NCI-H82 (cell line): ENCODE measurements at regions not wholly inside any gene's neighbourhood (a gene's known extent, or its start where the extent isn't known, plus 50 kb on each side); places are given as distances from the start of the nearest gene placed in this dataset.

Source experiments
- DNase-seq: peaks from one replicate; lab custom pipeline; 2025; lab: John Stamatoyannopoulos, UW

DNA sequence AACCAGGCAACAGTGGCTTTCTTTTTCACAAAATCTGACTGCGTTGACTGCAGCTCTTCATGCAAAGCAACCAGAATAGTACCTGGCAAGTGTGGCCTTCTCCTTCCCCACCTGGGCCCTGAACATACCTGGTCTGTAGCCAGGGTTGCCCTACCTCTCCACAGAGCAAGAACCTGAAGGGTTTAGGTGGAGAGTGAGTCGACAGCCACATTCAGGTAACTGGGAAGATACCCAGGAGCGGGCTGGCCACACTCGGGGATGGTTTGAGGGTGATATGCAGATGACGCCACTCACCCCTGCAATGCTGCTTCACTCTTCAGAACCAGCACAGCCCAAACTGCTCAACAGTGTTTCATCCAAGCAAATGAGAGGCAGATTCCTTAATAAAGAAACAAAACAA is 117.3 kb downstream of the TTC32 start:
- no peak for DNase-seq

DNA sequence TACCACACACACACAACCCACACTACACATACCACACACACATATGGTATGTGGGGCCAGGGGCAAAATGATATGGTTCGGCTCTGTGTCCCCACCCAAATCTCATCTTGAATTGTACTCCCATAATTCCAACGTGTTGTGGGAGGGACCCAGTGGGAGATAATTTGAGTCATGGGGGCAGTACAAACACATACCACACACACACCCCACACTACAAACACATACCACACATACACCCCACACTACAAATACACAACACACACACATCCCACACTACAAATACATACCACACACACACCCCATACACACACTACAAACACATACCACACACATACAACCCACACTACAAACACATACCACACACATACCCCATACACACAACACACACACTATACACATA is 117.8 kb downstream of the TTC32 start:
- no peak for DNase-seq

DNA sequence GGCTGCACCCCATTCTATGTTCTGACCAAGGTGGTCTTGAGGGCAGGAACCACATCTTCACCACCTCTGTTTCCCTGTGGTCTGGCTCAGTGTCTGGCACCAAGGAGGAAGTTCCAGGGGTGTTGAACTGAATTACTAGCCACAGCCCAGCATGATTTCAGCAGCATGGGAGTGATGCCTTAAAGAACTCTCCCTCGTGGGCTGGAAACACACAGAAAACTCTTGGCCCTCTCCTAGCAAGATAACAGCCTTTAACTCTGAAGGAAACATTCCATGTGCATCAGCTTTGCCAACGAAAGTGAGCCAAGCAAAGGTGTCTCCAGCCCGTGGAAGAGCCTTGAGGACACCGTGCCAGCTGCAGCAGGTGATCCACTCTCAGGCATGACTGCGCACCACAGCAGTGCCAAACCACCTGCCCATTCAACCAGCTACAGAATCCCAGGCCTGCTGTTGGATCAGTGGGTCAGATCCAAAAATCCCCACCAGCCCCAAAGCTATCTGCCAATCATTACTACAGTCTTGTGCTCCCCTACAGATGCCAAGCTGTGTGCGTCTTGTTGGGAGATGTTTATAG is 124.8 kb downstream of the TTC32 start:
- DNase-seq, result no peak

GRCh38 chr2:19775838-19776237 is 125.9 kb downstream of the TTC32 start:
- no peak for DNase-seq

DNA sequence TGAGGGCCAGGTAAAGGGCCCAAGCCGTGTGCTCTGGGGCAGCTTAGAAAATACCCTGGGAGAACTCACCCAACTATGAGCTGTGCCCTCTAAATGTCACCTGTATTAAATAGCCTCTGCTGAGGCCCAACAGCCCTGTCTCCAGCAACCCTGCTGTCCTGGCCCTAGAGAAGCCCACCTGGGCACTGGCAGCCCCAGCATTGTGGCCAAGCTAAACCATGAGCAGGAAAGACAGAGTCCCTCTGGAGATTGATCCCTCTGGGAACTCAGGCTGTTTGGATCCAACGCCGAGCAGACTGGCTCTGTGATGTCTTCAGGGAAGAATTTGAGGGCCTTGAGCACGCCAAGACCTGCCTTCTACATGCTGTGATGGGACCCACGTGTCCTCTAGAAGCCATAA is 126.5 kb downstream of the TTC32 start:
- no peak for DNase-seq

DNA sequence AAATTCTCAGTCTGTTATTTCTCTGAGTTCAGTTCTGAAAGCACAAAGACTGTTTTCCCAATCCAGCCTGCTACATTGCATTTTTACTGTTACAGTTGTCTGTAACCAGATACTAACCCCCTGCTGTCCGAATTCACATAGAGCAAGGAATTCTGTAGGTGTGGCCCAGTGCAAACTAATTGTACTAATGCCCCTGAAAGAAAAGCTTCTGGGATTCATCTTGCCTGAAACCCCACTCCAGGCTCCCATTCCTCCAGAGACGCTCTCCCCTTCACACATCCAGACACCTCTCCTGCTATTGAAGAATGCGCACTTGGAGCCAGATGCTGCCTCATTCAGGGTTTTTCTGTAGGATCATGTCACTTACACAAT is 127.0 kb downstream of the TTC32 start:
- DNase-seq, result peak; percentile 12

GRCh38 chr2:19772981-19773380 is 128.8 kb downstream of the TTC32 start:
- DNase-seq, result no peak

DNA sequence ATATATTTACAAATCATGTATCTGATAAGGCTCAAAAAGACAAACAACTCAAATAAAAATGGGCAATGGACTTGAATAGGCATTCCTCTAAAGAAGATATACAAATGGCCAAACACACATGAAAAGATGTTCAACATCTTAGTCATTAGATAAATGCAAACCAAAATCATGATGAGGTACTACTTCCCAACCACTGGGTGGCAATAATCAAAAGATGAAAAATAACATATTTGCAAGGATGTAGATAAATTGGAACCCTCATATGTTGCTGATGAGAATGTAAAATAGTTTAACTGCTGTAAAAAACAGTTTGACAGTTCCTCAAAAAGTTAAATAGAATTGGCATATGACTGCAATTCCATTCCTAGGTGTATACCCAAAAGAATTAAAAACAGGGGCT is 132.3 kb downstream of the TTC32 start:
- no peak for DNase-seq

- no peak for DNase-seq
Observed at GRCh38 chr2:19767899-19768298, 133.9 kb downstream of the TTC32 start.

- DNase-seq, result no peak
Observed at GRCh38 chr2:19764998-19765397, 136.8 kb downstream of the TTC32 start.

DNA sequence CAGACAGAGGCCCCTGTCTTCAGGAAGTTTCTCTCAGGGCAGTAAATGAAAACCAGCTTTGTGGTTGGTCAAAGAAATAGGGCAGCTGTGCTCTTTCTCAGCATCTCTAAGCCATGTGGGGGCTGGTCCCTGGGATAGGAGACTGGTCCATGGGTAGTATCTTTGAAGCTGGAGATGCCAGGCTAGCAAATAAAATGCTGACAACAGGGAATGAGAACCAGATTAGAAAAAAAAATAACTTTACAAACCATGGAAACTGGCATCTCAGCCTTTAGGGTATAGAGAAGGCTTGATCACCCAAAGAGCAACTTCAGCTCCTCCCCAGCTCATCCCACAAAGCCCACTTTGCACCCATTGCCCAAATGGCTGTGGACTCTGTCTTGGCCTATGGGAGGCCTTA is 138.1 kb downstream of the TTC32 start:
- no peak for DNase-seq

DNA sequence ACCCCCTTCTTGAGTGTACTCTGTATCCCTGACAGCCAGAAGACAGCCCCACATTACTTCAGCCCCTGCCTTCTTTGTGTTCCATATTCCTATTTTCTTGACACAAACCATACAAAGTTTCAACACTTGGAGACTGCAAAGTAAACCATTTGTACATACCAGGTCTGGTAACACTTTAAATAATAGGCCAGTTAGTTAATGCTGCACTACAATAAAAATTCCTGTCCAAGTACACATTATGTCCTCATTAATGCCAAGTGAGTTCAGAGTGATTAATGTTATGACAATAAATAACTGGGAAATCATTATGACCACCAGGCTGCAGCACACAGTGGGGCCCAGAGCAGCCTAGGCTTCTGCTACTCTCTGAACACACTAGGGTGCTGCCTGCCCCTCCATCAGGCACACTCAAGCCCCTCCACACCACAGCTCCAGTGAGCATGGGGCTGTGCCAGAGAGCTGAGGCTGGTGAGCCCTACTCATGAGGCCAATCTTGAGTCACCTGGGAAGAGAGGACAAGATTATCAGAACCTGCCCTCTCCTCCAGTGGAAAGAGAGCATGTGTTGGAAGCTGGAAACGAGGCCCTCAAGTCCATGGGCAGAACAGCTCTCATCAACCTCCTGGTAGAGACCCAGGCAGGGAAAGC is 138.7 kb downstream of the TTC32 start:
- DNase-seq, result no peak

- DNase-seq, result no peak
Observed at GRCh38 chr2:19762142-19762541, 139.6 kb downstream of the TTC32 start.

- no peak for DNase-seq
Observed at GRCh38 chr2:19759880-19760279, 141.9 kb downstream of the TTC32 start.

DNA sequence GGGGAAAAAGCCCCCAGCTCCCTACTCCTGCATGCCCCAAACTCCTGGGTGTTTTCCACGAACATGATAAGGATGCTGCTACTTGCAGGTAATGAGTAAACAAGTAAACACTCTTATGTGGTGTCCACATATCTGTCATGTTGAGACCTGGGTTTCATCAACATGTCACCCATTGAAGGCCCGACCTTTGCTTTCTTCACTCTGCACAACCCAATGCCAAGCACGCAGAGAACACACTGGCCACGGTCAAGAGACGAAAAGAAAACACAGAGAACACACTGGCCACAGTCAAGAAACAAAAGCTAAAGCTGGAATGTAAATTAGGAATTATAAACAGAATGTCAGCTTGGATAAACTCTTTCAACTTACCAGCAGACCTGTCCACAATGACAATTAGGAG is 143.1 kb downstream of the TTC32 start:
- DNase-seq, result no peak

DNA sequence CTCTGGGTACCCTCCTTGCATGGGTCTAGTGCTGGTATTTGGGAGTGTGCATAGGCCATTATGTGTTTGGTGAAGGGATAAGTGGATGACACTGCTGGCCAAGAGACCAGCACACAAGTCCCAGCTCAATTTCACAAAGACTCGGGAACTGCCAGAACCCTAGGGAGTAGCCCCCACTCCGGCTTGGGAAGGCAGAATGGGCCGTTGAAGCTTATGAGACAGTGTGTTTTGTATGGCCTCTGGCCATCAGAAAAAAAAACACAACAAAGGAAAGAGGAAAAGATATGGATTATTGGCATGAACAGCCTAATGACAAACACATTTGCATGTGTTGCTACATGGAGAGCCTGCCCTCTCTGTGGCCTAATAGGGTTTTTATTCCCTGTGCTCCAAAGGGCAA is 144.2 kb downstream of the TTC32 start:
- no peak for DNase-seq

GRCh38 chr2:19754907-19755306 is 146.9 kb downstream of the TTC32 start:
- peak; percentile 60 for DNase-seq

DNA sequence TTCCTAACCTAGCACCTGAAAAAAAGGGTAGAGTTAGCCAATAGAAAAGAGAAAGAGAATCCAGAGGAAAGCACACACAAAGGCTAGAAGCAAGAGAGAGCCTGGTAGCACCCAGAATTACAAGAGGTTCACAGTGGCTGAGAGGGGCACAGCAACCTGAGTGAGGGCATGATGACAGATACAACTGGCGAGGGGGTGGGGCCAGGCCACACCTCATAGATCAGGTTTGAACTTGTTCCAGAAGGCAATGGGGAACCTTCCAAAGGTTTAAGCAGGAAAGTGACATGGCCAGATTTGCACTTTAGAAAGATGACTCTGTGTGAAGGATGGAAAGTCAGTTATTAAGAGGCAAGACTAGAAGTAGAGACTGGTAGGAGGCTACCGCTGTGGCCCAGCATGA is 148.0 kb downstream of the TTC32 start:
- DNase-seq, result no peak

GRCh38 chr2:19753314-19753713 is 148.5 kb downstream of the TTC32 start:
- DNase-seq, result no peak

DNA sequence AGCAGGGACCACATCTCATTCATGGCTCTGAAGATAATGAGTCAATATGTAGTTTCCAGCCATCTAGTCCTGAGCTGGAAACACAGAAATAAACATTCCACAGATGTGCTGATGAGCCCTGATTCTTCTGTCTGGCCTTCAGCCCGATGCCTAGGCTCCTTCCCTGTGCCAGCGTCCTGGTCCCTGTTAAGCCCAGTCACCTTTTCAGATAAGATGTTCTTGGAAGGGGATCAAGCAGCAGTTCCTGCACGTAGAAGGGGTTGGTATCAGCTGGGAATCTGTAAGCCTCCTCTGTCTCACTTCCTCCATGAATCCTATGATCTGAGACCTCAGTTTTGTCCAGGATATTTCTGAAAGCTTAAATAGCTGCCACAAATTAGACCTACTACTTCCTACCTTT is 149.3 kb downstream of the TTC32 start:
- DNase-seq, result no peak

DNA sequence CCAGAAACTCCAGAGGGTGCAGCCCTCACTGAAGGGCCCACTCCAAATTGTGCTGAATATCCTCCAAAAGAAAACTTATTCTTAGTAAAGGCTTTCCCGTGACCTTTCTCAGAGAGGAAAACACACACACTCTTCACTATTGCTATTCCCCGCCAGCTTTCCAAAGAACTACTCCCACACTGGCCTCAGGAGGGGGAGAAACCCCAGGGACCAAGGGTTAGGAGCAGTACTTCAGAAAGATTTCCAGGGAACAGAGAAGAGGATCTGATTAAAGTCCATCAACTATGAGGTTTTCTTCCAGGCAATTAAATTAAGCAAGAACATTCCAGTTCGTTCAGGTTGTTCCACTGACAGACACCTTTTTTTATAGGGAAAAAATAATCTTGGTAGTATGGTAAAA is 150.2 kb downstream of the TTC32 start:
- no peak for DNase-seq

DNA sequence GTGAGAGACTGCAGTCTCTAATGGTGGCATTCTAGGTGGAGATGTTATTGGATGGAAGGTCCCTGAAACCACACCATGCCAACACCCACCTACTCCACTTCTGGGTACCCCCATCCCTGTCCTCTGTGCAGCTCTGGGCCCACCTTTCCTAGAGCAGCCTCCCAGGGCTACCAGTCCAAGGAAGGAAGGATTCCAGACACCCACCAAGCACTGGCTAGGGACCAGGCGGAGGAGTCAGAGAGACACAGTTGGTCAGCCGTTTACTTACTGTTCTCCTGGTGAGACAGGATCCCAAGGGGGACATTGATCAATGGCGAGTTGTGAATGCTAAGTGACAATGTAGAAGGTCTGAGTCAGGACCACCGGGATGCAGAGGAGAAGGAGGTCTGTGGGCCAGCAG is 151.6 kb downstream of the TTC32 start:
- no peak for DNase-seq

GRCh38 chr2:19749507-19749836 is 152.3 kb downstream of the TTC32 start:
- no peak for DNase-seq

DNA sequence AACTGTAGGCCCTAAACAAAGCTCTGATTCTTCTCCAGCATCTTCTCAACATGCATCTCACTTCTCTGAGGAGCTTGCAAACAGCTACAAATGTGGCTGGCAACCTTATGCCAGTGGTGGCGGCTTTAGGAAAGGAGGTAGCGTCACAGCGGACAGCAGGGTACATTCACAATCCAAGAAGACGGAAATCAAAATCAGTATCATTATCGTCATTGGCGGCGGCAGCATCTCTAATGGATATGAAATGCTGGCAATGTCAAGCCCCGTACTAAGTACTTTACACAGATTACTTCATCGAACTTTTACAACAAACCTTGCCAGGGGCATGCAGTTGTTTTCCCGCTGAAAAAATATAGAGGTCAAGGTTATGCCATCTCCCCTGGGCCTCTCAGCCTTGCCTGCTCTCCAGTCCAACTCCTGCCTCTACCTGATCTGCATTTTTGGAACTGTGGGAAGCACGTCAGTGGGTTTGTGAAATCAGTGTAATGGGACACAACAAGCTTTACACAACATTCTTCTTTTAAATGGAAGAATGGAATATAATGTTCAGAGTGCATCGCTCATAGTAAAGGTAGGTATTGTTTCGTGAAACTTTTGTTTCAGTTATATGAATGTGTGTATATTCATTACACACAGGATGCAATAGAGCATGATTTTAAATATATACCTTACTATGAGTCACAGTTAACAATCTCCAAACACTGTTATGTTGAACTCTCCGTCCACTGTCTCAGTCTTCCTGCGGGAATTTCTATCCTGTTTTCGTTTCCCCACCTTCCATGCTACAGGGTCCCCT is 152.9 kb downstream of the TTC32 start:
- DNase-seq, result no peak
